GM23338 (cell line): ENCODE measurements at regions not wholly inside any gene's neighbourhood (a gene's known extent, or its start where the extent isn't known, plus 50 kb on each side); places are given as distances from the start of the nearest gene placed in this dataset.

Experiments
- ATAC-seq: fragments of 200-7000 bp; cut with Tn5 transposase; 3 replicates; pipeline ENCODE4 v1.9.1; 2020
- DNase-seq: peaks from one replicate; pipeline ENCODE4 v3.0.0-alpha.2; 2015; ENCODE audit warnings: low spot score
- H2AFZ ChIP-seq: fragments of 200-600 bp; sonication (generic); 2 replicates; pipeline ENCODE4 v1.8.0; 2016; ENCODE audit warnings: antibody characterized with exemption, mild to moderate bottlenecking, moderate library complexity
- H3F3A ChIP-seq: fragments of 200-600 bp; sonication (generic); replicated peaks from 2 replicates; pipeline ENCODE4 v1.8.0; 2017; ENCODE audit warnings: antibody characterized with exemption, mixed run types, low read depth
- H3K27ac ChIP-seq: fragments of 200-600 bp; sonication (generic); 2 replicates; pipeline ENCODE4 v1.6.1; 2016; ENCODE audit warnings: low read depth
- H3K27me3 ChIP-seq: fragments of 200-600 bp; sonication (generic); 2 replicates; pipeline ENCODE4 v1.8.0; 2016; ENCODE audit warnings: mild to moderate bottlenecking, mixed run types, moderate library complexity; ENCODE audit not compliant: insufficient read depth
- H3K36me3 ChIP-seq: fragments of 200-600 bp; sonication (generic); 2 replicates; pipeline ENCODE4 v1.8.0; 2016; ENCODE audit warnings: mild to moderate bottlenecking; ENCODE audit not compliant: insufficient read depth
- H3K4me1 ChIP-seq: fragments of 200-600 bp; sonication (generic); 2 replicates; pipeline ENCODE4 v1.8.0; 2016; ENCODE audit warnings: mild to moderate bottlenecking, moderate library complexity; ENCODE audit not compliant: insufficient read depth
- H3K4me2 ChIP-seq: fragments of 200-600 bp; sonication (generic); 2 replicates; pipeline ENCODE4 v1.7.1; 2017; ENCODE audit warnings: mixed run types
- H3K4me3 ChIP-seq: fragments of 200-600 bp; sonication (generic); 2 replicates; pipeline ENCODE4 v1.6.1; 2016; ENCODE audit warnings: mixed run types
- H3K79me2 ChIP-seq: fragments of 200-600 bp; sonication (generic); replicated peaks from 2 replicates; pipeline ENCODE4 v1.8.0; 2017; ENCODE audit warnings: mild to moderate bottlenecking; ENCODE audit not compliant: insufficient read depth
- H3K9me2 ChIP-seq: fragments of 200-600 bp; sonication (generic); 2 replicates; pipeline ENCODE4 v1.8.0; 2017; ENCODE audit not compliant: insufficient read depth
- H4K20me1 ChIP-seq: fragments of 200-600 bp; sonication (generic); replicated peaks from 2 replicates; pipeline ENCODE4 v1.8.0; 2017; ENCODE audit warnings: mild to moderate bottlenecking; ENCODE audit not compliant: insufficient read depth
- H3K27ac Mint-ChIP-seq: 2 replicates; pipeline ENCODE4 v1.8.0; 2020; ENCODE audit warnings: inconsistent platforms, mild to moderate bottlenecking, moderate library complexity, mixed read lengths
- H3K27me3 Mint-ChIP-seq: 3 replicates; pipeline ENCODE4 v1.8.0; 2022; ENCODE audit warnings: low read depth, mild to moderate bottlenecking, moderate library complexity, mixed read lengths, inconsistent platforms; ENCODE audit not compliant: insufficient read depth, poor library complexity
- H3K36me3 Mint-ChIP-seq: 3 replicates; pipeline ENCODE4 v1.8.0; 2021; ENCODE audit warnings: low read depth, mild to moderate bottlenecking, inconsistent platforms, moderate library complexity, mixed read lengths
- H3K4me1 Mint-ChIP-seq: 3 replicates; pipeline ENCODE4 v1.8.0; 2020; ENCODE audit warnings: mild to moderate bottlenecking, inconsistent platforms, mixed read lengths
- H3K4me3 Mint-ChIP-seq: 3 replicates; pipeline ENCODE4 v1.8.0; 2021; ENCODE audit warnings: moderate library complexity, mild to moderate bottlenecking, inconsistent platforms, mixed read lengths
- H3K9me3 Mint-ChIP-seq: 3 replicates; pipeline ENCODE4 v1.8.0; 2020; ENCODE audit warnings: moderate library complexity, mild to moderate bottlenecking, inconsistent platforms, mixed read lengths
- CREB1 ChIP-seq: fragments of 250-450 bp; sonication (Bioruptor Pico); IDR thresholded peaks from 2 replicates; pipeline ENCODE4 v1.5.0; 2020; ENCODE audit warnings: low read depth, mild to moderate bottlenecking, moderate library complexity
- CTCF ChIP-seq, 2 experiments: fragments of 200-600 bp in 1 of 2; sonication (generic) in 1 of 2; conservative IDR thresholded peaks; 2 replicates each; pipeline versions ENCODE4 v1.5.1 to v1.6.1; 2016 to 2017; ENCODE audit warnings: antibody characterized with exemption in 2 of 2, low read depth in 2 of 2, mild to moderate bottlenecking in 2 of 2, moderate library complexity in 1 of 2
- ETS1 ChIP-seq: IDR thresholded peaks from 2 replicates; pipeline ENCODE4 v1.6.1; 2016; ENCODE audit warnings: antibody characterized with exemption
- EZH2 ChIP-seq: fragments of 200-600 bp; sonication (generic); IDR thresholded peaks from one replicate; pipeline ENCODE4 v1.8.0; 2017; ENCODE audit warnings: antibody characterized with exemption, mild to moderate bottlenecking, low read depth; ENCODE audit not compliant: unreplicated experiment
- EZH2phosphoT487 ChIP-seq: fragments of 200-600 bp; sonication (generic); IDR thresholded peaks from one replicate; pipeline ENCODE4 v1.8.1; 2018; ENCODE audit warnings: antibody characterized with exemption; ENCODE audit not compliant: unreplicated experiment
- JUNB ChIP-seq: IDR thresholded peaks from one replicate; pipeline ENCODE4 v1.6.1; 2016; ENCODE audit warnings: antibody characterized with exemption; ENCODE audit not compliant: unreplicated experiment
- NANOG ChIP-seq: IDR thresholded peaks from 2 replicates; pipeline ENCODE4 v1.6.1; 2016; ENCODE audit warnings: antibody characterized with exemption, borderline replicate concordance
- POLR2AphosphoS5 ChIP-seq: IDR thresholded peaks from 2 replicates; pipeline ENCODE4 v1.6.1; 2016; ENCODE audit warnings: antibody characterized with exemption, low read depth
- REST ChIP-seq: IDR thresholded peaks from one replicate; pipeline ENCODE4 v1.6.1; 2018; ENCODE audit warnings: antibody characterized with exemption; ENCODE audit not compliant: unreplicated experiment
- STAT1 ChIP-seq: IDR thresholded peaks from one replicate; pipeline ENCODE4 v1.6.1; 2016; ENCODE audit warnings: antibody characterized with exemption; ENCODE audit not compliant: unreplicated experiment
- ZNF114 ChIP-seq: fragments of 250-450 bp; sonication (Bioruptor Pico); IDR thresholded peaks from 2 replicates; pipeline ENCODE4 v1.5.0; 2020; ENCODE audit warnings: mild to moderate bottlenecking, moderate library complexity
- ZNF331 ChIP-seq: fragments of 250-450 bp; sonication (Bioruptor Pico); IDR thresholded peaks from 2 replicates; pipeline ENCODE4 v1.5.0; 2020; ENCODE audit warnings: low read depth, mild to moderate bottlenecking, moderate library complexity
- TF ChIP-seq, protein P1 (sequence below): fragments of 250-450 bp; sonication (Bioruptor Pico); IDR thresholded peaks from 2 replicates; pipeline ENCODE4 v1.5.0; 2020; ENCODE audit warnings: mild to moderate bottlenecking, moderate library complexity

DNA sequence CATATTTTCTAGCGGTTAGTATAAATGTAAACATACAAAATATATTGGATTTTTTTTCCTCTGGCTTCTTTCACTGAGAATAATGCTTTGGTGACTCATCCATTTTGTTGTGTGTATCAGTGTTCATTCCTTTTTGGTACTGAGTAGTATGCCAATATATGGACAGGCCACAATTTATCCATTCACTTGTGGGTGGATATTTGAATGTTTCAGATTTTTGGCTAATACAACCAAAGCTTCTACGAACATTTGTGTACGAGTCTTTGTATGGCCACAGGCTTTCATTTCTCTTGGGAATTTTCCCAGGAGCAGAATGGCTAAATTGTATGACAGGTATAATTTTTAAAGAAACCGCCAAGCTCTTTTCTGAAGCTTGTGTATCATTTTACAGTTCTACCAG, 677.5 kb downstream of the HDGFL1 start:
- H3K4me3 Mint-ChIP-seq, result no peak overlapping the region
- Histone ChIP-seq H3K36me3 (no peaks in the 10 kb centered on the region), H3K4me2 (no peak overlapping the region), H3K4me1 (no peaks in the 10 kb centered on the region), H3K79me2 (no peaks in the 10 kb centered on the region), H3K27me3 (no peaks in the 10 kb centered on the region), H3K4me3 (no peak overlapping the region), H2AFZ (no peak overlapping the region), H3K9me2 (peaks cover 8% of the 10 kb centered on the region; the same call in 1 of the 2 replicates), H3K27ac (no peak overlapping the region), H4K20me1 (no peaks in the 10 kb centered on the region), H3F3A (no peaks in the 10 kb centered on the region)
- ATAC-seq, result no peak
- DNase-seq, result no peak
- no peak for TF ChIP-seq EZH2phosphoT487
- no peak for TF ChIP-seq STAT1
- TF ChIP-seq POLR2AphosphoS5, result no peak
- TF ChIP-seq ZNF114 (CRISPR knock-in tag), result no peak
- TF ChIP-seq NANOG, result no peak
- no peak for TF ChIP-seq CTCF (conservative IDR thresholded peaks at IDR 0.05; ENCODE audit: low read depth in 2 of 2)
- TF ChIP-seq JUNB, result no peak
- no peak for TF ChIP-seq ZNF331 (CRISPR knock-in tag)
- TF ChIP-seq ETS1, result no peak
- TF ChIP-seq REST, result no peak
- no peak for TF ChIP-seq CREB1 (CRISPR knock-in tag)
- TF ChIP-seq, protein P1, sequence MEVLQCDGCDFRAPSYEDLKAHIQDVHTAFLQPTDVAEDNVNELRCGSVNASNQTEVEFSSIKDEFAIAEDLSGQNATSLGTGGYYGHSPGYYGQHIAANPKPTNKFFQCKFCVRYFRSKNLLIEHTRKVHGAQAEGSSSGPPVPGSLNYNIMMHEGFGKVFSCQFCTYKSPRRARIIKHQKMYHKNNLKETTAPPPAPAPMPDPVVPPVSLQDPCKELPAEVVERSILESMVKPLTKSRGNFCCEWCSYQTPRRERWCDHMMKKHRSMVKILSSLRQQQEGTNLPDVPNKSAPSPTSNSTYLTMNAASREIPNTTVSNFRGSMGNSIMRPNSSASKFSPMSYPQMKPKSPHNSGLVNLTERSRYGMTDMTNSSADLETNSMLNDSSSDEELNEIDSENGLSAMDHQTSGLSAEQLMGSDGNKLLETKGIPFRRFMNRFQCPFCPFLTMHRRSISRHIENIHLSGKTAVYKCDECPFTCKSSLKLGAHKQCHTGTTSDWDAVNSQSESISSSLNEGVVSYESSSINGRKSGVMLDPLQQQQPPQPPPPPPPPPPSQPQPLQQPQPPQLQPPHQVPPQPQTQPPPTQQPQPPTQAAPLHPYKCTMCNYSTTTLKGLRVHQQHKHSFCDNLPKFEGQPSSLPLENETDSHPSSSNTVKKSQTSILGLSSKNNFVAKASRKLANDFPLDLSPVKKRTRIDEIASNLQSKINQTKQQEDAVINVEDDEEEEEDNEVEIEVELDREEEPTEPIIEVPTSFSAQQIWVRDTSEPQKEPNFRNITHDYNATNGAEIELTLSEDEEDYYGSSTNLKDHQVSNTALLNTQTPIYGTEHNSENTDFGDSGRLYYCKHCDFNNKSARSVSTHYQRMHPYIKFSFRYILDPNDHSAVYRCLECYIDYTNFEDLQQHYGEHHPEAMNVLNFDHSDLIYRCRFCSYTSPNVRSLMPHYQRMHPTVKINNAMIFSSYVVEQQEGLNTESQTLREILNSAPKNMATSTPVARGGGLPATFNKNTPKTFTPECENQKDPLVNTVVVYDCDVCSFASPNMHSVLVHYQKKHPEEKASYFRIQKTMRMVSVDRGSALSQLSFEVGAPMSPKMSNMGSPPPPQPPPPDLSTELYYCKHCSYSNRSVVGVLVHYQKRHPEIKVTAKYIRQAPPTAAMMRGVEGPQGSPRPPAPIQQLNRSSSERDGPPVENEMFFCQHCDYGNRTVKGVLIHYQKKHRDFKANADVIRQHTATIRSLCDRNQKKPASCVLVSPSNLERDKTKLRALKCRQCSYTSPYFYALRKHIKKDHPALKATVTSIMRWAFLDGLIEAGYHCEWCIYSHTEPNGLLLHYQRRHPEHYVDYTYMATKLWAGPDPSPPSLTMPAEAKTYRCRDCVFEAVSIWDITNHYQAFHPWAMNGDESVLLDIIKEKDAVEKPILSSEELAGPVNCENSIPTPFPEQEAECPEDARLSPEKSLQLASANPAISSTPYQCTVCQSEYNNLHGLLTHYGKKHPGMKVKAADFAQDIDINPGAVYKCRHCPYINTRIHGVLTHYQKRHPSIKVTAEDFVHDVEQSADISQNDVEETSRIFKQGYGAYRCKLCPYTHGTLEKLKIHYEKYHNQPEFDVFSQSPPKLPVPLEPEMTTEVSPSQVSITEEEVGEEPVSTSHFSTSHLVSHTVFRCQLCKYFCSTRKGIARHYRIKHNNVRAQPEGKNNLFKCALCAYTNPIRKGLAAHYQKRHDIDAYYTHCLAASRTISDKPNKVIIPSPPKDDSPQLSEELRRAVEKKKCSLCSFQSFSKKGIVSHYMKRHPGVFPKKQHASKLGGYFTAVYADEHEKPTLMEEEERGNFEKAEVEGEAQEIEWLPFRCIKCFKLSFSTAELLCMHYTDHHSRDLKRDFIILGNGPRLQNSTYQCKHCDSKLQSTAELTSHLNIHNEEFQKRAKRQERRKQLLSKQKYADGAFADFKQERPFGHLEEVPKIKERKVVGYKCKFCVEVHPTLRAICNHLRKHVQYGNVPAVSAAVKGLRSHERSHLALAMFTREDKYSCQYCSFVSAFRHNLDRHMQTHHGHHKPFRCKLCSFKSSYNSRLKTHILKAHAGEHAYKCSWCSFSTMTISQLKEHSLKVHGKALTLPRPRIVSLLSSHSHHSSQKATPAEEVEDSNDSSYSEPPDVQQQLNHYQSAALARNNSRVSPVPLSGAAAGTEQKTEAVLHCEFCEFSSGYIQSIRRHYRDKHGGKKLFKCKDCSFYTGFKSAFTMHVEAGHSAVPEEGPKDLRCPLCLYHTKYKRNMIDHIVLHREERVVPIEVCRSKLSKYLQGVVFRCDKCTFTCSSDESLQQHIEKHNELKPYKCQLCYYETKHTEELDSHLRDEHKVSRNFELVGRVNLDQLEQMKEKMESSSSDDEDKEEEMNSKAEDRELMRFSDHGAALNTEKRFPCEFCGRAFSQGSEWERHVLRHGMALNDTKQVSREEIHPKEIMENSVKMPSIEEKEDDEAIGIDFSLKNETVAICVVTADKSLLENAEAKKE (CRISPR knock-in tag), result no peak
- TF ChIP-seq EZH2, result no peak
- no peaks in the 10 kb centered on the region for H3K36me3 Mint-ChIP-seq
- no peaks in the 10 kb centered on the region for H3K9me3 Mint-ChIP-seq
- no peak overlapping the region for H3K27ac Mint-ChIP-seq
- H3K27me3 Mint-ChIP-seq, result no peaks in the 10 kb centered on the region
- no peaks in the 10 kb centered on the region for H3K4me1 Mint-ChIP-seq
